ENCODE measurements at regions not wholly inside any gene's neighbourhood (a gene's known extent, or its start where the extent isn't known, plus 50 kb on each side); places are given as distances from the start of the nearest gene placed in this dataset.

GRCh38 chr15:96416218-96416933, 85.9 kb downstream of the NR2F2 start:
- TF ChIP-seq EZH2 (IDR thresholded peaks at IDR 0.05; ENCODE audit: borderline replicate concordance, low read depth, low read length, severe bottlenecking), result no peak
- TF ChIP-seq, protein P1, sequence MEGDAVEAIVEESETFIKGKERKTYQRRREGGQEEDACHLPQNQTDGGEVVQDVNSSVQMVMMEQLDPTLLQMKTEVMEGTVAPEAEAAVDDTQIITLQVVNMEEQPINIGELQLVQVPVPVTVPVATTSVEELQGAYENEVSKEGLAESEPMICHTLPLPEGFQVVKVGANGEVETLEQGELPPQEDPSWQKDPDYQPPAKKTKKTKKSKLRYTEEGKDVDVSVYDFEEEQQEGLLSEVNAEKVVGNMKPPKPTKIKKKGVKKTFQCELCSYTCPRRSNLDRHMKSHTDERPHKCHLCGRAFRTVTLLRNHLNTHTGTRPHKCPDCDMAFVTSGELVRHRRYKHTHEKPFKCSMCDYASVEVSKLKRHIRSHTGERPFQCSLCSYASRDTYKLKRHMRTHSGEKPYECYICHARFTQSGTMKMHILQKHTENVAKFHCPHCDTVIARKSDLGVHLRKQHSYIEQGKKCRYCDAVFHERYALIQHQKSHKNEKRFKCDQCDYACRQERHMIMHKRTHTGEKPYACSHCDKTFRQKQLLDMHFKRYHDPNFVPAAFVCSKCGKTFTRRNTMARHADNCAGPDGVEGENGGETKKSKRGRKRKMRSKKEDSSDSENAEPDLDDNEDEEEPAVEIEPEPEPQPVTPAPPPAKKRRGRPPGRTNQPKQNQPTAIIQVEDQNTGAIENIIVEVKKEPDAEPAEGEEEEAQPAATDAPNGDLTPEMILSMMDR (IDR thresholded peaks at IDR 0.05; ENCODE audit: borderline replicate concordance, extremely low read depth, low read length, poor library complexity, severe bottlenecking), result no peak
